ENCODE measurements at regions not wholly inside any gene's neighbourhood (a gene's known extent, or its start where the extent isn't known, plus 50 kb on each side); places are given as distances from the start of the nearest gene placed in this dataset.

DNA sequence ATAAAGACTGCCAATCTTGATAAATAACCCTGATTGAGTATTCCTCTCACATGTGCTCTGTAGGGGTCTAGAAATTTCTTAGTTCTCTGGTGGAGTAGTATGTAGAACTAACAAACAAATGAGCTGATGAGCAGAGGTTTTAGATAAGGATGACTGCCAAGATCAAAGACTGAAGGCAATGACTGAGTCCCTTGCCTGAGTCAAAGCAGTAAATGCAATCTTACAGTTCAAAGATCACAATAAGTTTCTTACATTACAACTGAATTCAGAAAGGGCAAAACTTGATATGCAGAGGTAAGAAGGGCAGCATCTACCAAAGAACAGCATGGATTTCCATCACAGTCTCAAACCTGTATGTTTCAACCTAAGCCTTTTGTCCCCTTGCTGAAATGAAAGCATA, 172.2 kb upstream of the POU1F1 start:
- no peaks in the 10 kb centered on the region for H3K27me3 ChIP-seq
- H3K36me3 ChIP-seq: no peaks in the 10 kb centered on the region
- no peak for TF ChIP-seq POLR2A (IDR thresholded peaks at IDR 0.05)
- TF ChIP-seq, protein P1, sequence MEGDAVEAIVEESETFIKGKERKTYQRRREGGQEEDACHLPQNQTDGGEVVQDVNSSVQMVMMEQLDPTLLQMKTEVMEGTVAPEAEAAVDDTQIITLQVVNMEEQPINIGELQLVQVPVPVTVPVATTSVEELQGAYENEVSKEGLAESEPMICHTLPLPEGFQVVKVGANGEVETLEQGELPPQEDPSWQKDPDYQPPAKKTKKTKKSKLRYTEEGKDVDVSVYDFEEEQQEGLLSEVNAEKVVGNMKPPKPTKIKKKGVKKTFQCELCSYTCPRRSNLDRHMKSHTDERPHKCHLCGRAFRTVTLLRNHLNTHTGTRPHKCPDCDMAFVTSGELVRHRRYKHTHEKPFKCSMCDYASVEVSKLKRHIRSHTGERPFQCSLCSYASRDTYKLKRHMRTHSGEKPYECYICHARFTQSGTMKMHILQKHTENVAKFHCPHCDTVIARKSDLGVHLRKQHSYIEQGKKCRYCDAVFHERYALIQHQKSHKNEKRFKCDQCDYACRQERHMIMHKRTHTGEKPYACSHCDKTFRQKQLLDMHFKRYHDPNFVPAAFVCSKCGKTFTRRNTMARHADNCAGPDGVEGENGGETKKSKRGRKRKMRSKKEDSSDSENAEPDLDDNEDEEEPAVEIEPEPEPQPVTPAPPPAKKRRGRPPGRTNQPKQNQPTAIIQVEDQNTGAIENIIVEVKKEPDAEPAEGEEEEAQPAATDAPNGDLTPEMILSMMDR (IDR thresholded peaks at IDR 0.05 in 4 of 5, conservative IDR thresholded peaks at IDR 0.05 in 1 of 5): no peak
- intact Hi-C loops (cut with DNase I; ENCODE audit: low total_unique reads) (no loop called here), in situ Hi-C loops (cut with MboI; ENCODE audit: low sequenced_read_pairs in 4 of 4) (no loop called here)
- ATAC-seq (no peak), DNase-seq (no peak)
- no peaks in the 10 kb centered on the region for H3K4me1 ChIP-seq
- H3K4me3 ChIP-seq: no peak overlapping the region
- H3K9me3 ChIP-seq: peaks cover 0 to 4% (median 0%) of the 10 kb centered on the region in 3 donors
- H3K27ac ChIP-seq: no peak overlapping the region

DNA sequence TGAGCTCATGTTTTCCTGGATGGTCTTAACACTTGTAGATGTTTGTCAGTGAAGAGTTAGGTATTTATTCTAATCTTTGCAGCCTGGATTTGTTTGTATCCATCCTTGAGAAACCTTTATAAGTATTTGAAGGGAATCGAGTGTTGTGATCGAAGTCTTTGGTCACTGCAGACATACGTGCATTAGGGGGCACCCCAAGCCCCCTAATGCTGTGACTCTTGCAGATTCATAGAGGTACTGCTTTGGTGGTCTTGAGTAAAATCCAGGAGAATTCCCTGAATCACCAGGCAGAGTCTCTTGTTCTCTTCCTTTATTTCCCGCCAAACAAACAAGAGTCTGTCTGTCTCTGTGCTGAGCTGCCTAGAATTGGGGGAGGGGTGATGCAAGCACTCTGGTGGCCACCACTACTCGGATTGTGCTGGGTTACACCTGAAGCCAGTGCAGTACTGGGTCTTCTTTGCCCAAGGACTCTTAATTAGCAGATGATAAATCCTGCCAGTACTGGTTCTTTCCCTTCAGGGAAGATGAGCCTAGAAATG, 170.5 kb upstream of the POU1F1 start:
- DNase-seq (no peak), ATAC-seq (no peak)
- intact Hi-C loops (cut with DNase I; ENCODE audit: low total_unique reads) (no loop called here), in situ Hi-C loops (cut with MboI; ENCODE audit: low sequenced_read_pairs in 4 of 4) (no loop called here)
- H3K27me3 ChIP-seq: no peaks in the 10 kb centered on the region
- no peaks in the 10 kb centered on the region for H3K4me1 ChIP-seq
- H3K27ac ChIP-seq: no peak overlapping the region
- H3K9me3 ChIP-seq: peaks cover 0 to 4% (median 0%) of the 10 kb centered on the region in 3 donors
- no peak for TF ChIP-seq POLR2A (IDR thresholded peaks at IDR 0.05)
- TF ChIP-seq, protein P1 (IDR thresholded peaks at IDR 0.05 in 4 of 5, conservative IDR thresholded peaks at IDR 0.05 in 1 of 5): no peak
- no peaks in the 10 kb centered on the region for H3K36me3 ChIP-seq
- H3K4me3 ChIP-seq: no peak overlapping the region

DNA sequence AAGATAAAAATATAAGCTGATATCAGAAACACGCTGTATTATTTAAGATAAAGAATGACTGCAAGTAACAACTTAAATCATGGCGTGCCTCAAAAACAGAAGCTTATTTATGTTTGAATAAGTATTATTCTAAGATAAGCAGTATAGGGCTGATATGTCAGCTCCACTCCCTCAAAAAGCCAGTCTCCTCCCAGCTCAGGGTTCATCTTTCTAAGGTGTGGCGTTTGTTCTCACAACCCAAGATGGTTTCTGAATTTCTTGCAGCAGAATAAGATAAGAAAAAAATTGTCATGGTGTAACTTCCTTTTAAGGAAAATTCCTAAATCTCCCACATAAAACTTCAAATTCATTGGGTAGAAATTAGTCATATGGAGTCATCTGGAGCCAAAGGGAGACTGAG, 166.1 kb upstream of the POU1F1 start:
- H3K9me3 ChIP-seq: peaks cover 0 to 4% (median 0%) of the 10 kb centered on the region in 3 donors
- no peak overlapping the region for H3K4me3 ChIP-seq
- in situ Hi-C loops (cut with MboI; ENCODE audit: low sequenced_read_pairs in 4 of 4) (no loop called here), intact Hi-C loops (cut with DNase I; ENCODE audit: low total_unique reads) (no loop called here)
- no peak overlapping the region for H3K27ac ChIP-seq
- no peaks in the 10 kb centered on the region for H3K36me3 ChIP-seq
- ATAC-seq (no peak), DNase-seq (no peak)
- no peaks in the 10 kb centered on the region for H3K4me1 ChIP-seq
- no peaks in the 10 kb centered on the region for H3K27me3 ChIP-seq
- TF ChIP-seq, protein P1 (IDR thresholded peaks at IDR 0.05 in 4 of 5, conservative IDR thresholded peaks at IDR 0.05 in 1 of 5): no peak
- no peak for TF ChIP-seq POLR2A (IDR thresholded peaks at IDR 0.05)

DNA sequence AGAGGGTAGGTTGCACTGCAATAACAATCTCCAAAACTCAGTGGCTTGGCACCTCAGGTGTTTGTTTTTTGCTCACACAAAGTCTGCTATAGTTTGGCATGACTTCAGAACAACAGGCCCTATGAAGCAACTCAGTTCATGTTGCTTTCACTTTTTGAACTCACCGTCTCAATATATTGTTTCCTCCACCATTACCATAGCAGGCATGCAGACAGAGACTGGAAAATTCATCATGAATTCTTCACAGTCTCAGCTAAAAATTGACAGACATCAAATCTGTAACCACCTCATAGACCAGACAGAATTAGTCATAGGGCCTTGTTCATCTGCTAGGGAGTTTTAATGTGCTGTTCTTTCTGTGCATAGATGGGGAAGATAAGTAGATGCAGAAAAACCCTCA, 161.4 kb upstream of the POU1F1 start:
- no peak for DNase-seq
- Histone ChIP-seq H3K27ac (no peak overlapping the region), H3K4me3 (no peak overlapping the region), H3K4me1 (no peaks in the 10 kb centered on the region), H3K9me3 (no peaks in the 10 kb centered on the region), H3K36me3 (no peaks in the 10 kb centered on the region), H3K27me3 (no peaks in the 10 kb centered on the region)
- intact Hi-C loops (cut with DNase I; ENCODE audit: low total_unique reads) (no loop called here), in situ Hi-C loops (cut with MboI; ENCODE audit: low sequenced_read_pairs in 4 of 4) (no loop called here)
- ATAC-seq: no peak
- no peak for TF ChIP-seq POLR2A (IDR thresholded peaks at IDR 0.05)
- TF ChIP-seq, protein P1 (IDR thresholded peaks at IDR 0.05 in 4 of 5, conservative IDR thresholded peaks at IDR 0.05 in 1 of 5): no peak

All from gastrocnemius medialis (tissue), 4 donors.